Lower leg skin (tissue), 4 donors: ENCODE measurements at regions not wholly inside any gene's neighbourhood (a gene's known extent, or its start where the extent isn't known, plus 50 kb on each side); places are given as distances from the start of the nearest gene placed in this dataset.

Experiments
- DNase-seq, 2 donors: peaks; one replicate each; pipeline ENCODE4 v3.0.0-alpha.2; 2019; ENCODE audit warnings: low spot score in 2 of 2
- H3K4me3 ChIP-seq: fragments of 200-600 bp; sonication (generic); 2 replicates; pipeline ENCODE4 v1.5.1; 2017; ENCODE audit warnings: mild to moderate bottlenecking, low read depth; ENCODE audit not compliant: poor library complexity, severe bottlenecking
- POLR2A ChIP-seq, 2 donors: fragments of 450-650 bp; IDR thresholded peaks; one replicate each; pipeline ENCODE4 v1.6.1; 2016 to 2017; ENCODE audit warnings: antibody characterized with exemption in 2 of 2, mild to moderate bottlenecking in 1 of 2, moderate library complexity in 1 of 2
- WGBS, 2 donors: methylation state at CpG; one replicate each; pipeline ENCODE4 v1.1.5; 2018; 5-methylcytosine and 5-hydroxymethylcytosine counted together
- intact Hi-C: fragments of 100-400 bp; cut with DNase I; formaldehyde crosslinking; loops from one replicate; pipeline ENCODE4 v1.15.0; 2023; ENCODE audit warnings: low total_unique reads
- TF ChIP-seq, protein P1 (sequence below), 3 donors: fragments of 450-650 bp; IDR thresholded peaks; one replicate each; pipeline ENCODE4 v1.5.1; 2016; ENCODE audit warnings: antibody characterized with exemption in 3 of 3, mild to moderate bottlenecking in 3 of 3, moderate library complexity in 2 of 3

DNA sequence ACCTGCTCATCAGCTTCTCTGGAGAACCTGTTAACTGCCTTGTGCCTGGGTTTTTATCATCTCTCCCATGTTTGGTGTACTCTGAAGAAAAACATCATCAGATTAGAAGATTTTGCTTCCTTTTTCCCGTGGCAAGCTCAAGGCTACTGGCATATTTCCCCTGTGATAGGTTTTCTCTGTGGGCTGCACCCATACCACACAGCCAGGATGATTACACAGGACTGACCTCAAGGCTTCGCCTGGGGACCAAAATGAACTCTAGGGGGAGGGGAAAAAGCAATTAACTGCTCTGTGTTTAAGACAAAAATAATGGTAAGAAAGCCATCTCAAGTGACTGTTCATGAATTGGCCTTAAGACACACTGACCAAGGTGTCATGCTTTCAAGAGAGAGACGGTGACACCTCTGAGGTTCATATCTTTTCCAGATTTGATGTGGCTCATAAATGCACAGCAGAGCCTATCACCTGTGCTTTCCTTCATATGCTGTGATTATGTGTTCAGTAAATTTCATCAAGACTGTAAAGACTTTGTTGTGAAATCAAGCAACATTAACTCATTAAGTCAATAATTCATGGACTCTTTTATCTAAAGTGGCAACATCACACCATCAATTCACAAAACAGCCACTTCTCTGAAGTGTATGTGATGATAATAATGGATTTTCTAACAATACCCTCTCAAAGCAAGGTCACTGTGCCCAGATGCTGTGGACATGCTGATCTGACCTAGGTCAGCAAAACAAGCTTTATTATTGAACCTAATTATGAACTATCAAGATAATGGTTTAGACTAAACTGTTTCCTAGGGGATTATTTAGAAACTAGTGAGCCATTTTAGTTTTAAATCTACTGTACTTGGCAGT, 427.9 kb downstream of the WDR72 start:
- no peak for DNase-seq
- TF ChIP-seq, protein P1, sequence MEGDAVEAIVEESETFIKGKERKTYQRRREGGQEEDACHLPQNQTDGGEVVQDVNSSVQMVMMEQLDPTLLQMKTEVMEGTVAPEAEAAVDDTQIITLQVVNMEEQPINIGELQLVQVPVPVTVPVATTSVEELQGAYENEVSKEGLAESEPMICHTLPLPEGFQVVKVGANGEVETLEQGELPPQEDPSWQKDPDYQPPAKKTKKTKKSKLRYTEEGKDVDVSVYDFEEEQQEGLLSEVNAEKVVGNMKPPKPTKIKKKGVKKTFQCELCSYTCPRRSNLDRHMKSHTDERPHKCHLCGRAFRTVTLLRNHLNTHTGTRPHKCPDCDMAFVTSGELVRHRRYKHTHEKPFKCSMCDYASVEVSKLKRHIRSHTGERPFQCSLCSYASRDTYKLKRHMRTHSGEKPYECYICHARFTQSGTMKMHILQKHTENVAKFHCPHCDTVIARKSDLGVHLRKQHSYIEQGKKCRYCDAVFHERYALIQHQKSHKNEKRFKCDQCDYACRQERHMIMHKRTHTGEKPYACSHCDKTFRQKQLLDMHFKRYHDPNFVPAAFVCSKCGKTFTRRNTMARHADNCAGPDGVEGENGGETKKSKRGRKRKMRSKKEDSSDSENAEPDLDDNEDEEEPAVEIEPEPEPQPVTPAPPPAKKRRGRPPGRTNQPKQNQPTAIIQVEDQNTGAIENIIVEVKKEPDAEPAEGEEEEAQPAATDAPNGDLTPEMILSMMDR (IDR thresholded peaks at IDR 0.05) = no peak
- H3K4me3 ChIP-seq = no peak overlapping the region
- 40 to 50% methylated on average over 3 of the region's 3 CpGs for WGBS, 2 donors
- intact Hi-C loops = no loop called here

DNA sequence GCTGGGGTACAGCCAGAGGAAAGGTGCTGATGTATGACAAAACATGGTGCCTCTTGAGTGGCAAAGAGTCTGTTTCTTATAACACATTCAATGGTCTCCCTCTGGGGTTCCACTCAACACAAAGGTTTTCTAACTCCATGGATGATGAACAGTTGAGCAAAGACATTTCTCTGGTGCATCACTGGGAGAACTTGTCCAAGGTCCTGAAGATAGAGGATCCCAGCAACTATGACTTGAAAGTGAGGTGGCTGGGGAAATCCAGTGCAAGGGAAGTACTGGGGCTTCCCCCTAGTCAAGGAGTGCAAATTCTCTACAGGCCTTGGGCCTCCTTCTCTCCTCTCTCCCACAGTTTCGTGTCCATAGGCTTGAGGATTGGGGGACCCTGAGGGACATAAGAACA, 431.1 kb downstream of the WDR72 start:
- no peak for DNase-seq
- TF ChIP-seq POLR2A (IDR thresholded peaks at IDR 0.05) = no peak
- TF ChIP-seq, protein P1 (IDR thresholded peaks at IDR 0.05) = no peak
- WGBS, 2 donors = 38 to 41% methylated on average over 1 of the region's 1 CpG
- no peak overlapping the region for H3K4me3 ChIP-seq
- intact Hi-C loops = no loop called here

DNA sequence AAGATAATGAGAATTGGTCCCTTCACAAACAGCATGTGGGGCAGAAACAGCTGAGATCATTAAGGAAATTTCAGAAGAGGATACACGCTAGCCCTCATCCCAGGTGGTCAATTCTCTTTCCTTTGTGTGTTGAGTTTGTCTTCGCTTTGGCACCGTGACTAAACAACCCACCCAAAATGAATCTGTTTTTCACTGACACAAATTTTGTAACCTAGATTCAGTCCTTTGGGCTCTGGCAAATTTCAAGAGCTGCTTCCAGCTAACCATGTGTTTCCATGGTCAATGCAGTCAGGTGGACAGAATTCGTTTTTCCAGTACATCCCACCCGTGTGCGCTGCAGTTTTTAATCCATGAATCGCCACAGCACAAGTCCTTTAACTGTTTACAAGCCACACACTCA, 435.4 kb downstream of the WDR72 start:
- DNase-seq = no peak
- TF ChIP-seq POLR2A (IDR thresholded peaks at IDR 0.05) = no peak
- TF ChIP-seq, protein P1 (IDR thresholded peaks at IDR 0.05) = no peak
- no peak overlapping the region for H3K4me3 ChIP-seq
- intact Hi-C loops = no loop called here
- 71 to 75% methylated on average over 7 of the region's 7 CpGs for WGBS, 2 donors

GRCh38 chr15:53323191-53323590, 436.3 kb downstream of the WDR72 start:
- TF ChIP-seq, protein P1 (IDR thresholded peaks at IDR 0.05) = no peak
- no peak for TF ChIP-seq POLR2A (IDR thresholded peaks at IDR 0.05)
- DNase-seq = no peak
- intact Hi-C loops = no loop called here
- 12 to 33% methylated on average over 3 of the region's 3 CpGs for WGBS, 2 donors
- H3K4me3 ChIP-seq = no peak overlapping the region

DNA sequence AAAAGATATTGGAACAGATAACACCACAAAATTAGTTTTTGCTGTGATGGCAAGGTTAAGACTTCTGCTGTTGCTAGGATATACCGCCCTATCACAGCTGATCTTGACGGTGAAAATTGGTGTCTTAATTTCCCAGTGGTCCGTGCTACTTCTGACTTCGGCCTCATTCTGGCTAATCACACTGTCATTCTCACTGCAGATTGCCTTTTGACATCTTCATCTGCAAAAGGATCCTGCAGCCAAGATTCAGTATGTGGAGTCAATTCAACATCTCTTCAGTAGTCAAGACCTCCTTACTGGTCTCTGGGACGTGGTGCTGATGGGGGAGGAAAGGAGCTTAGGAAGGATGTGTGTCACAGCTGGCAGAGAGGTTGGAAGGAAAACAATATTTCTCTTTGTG, 438.6 kb downstream of the WDR72 start:
- TF ChIP-seq POLR2A (IDR thresholded peaks at IDR 0.05) = no peak
- TF ChIP-seq, protein P1 (IDR thresholded peaks at IDR 0.05) = no peak
- no peak for DNase-seq
- WGBS, 2 donors = 76% methylated on average over 5 of the region's 5 CpGs
- H3K4me3 ChIP-seq = no peak overlapping the region
- intact Hi-C loops = no loop called here

DNA sequence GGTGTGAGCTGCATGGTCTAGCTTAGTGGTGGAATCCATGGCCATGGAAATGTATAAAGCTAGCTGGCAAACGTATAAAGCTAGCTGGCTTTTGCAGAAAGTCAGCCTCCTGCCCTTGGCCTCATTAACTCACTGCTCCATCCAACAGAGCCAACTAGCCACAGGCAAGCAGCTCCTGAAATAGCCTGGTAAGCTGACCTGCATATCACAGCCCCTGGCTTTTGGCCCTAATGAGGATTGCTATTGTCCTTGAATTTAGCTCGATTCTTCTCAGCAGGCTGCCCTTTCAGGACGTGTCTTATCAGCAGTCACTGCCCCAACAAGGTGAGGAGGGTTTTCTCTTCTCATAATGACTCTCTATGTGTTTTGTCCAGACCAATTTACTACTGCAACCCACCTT, 446.8 kb downstream of the WDR72 start:
- TF ChIP-seq, protein P1 (IDR thresholded peaks at IDR 0.05) = no peak
- no peak for TF ChIP-seq POLR2A (IDR thresholded peaks at IDR 0.05)
- no peak overlapping the region for H3K4me3 ChIP-seq
- intact Hi-C loops = no loop called here
- DNase-seq = no peak
- WGBS, 2 donors = 20 to 23% methylated on average over 3 of the region's 3 CpGs
